HepG2 (cell line): ENCODE measurements at regions not wholly inside any gene's neighbourhood (a gene's known extent, or its start where the extent isn't known, plus 50 kb on each side); places are given as distances from the start of the nearest gene placed in this dataset.

Experiments
- ATAC-seq: fragments of 200-7000 bp; cut with Tn5 transposase; 3 replicates; pipeline ENCODE4 v1.9.1; 2020; ENCODE audit warnings: mild to moderate bottlenecking, moderate library complexity
- BruUV-seq: library from RNA; stranded (reverse); fragments of 400-500 nt; replicated peaks from 2 replicates; lab custom pipeline; 2021; lab: Mats Ljungman, UMichigan
- CTCF ChIA-PET: fragments of 300-600 bp; formaldehyde crosslinking; extraction: SDS; loops from one replicate; lab custom pipeline; 2021; ENCODE audit warnings: low total read pairs, inconsistent platforms, low intra/inter-chr PET ratio; lab: Yijun Ruan, JAX
- POLR2A ChIA-PET: fragments of 350-600 bp; sonication (Branson Sonifier 250); formaldehyde crosslinking; loops from one replicate; lab custom pipeline; 2020; ENCODE audit warnings: antibody characterized with exemption, inconsistent platforms; lab: Yijun Ruan, JAX
- DNase-seq: peaks from one replicate; pipeline ENCODE4 v3.0.0-alpha.2; 2015; ENCODE audit warnings: low spot score
- FAIRE-seq: peaks from 3 replicates; lab custom pipeline; 2011; peaks lifted over from hg19 to GRCh38; lab: Jason Lieb, UNC
- H2AFZ ChIP-seq: one replicate; pipeline ENCODE4 v1.6.1; 2011; ENCODE audit warnings: low read length, inconsistent platforms
- H3K27ac ChIP-seq: fragments of 300-600 bp; 3 replicates; pipeline ENCODE4 v1.8.0; 2011; ENCODE audit warnings: mixed run types, mild to moderate bottlenecking, mixed read lengths, low read length, inconsistent platforms; ENCODE audit not compliant: insufficient read depth; ENCODE audit errors: extremely low read length
- H3K27me3 ChIP-seq, 2 experiments: fragments of 200-600 bp in 1 of 2; 2 replicates in 1 of 2; 3 replicates in 1 of 2; pipeline versions ENCODE4 v1.6.0 to v1.8.0; 2011; ENCODE audit warnings: low read length in 2 of 2, mild to moderate bottlenecking in 2 of 2, moderate library complexity in 2 of 2, inconsistent platforms in 1 of 2; ENCODE audit not compliant: insufficient read depth in 2 of 2, control insufficient read depth in 1 of 2
- H3K36me3 ChIP-seq, 2 experiments: fragments of 200-600 bp in 1 of 2; replicated peaks in 1 of 2; 2 replicates in 1 of 2; 3 replicates in 1 of 2; pipeline versions ENCODE4 v1.5.1 to v1.8.0; 2011; ENCODE audit warnings: low read length in 2 of 2, inconsistent platforms in 1 of 2; ENCODE audit not compliant: insufficient read depth in 2 of 2, control insufficient read depth in 1 of 2
- H3K4me1 ChIP-seq: 2 replicates; pipeline ENCODE4 v1.5.1; 2012; ENCODE audit warnings: low read length, inconsistent platforms; ENCODE audit not compliant: insufficient read depth
- H3K4me2 ChIP-seq: 2 replicates; pipeline ENCODE4 v1.6.0; 2011; ENCODE audit warnings: low read depth, low read length, inconsistent platforms
- H3K4me3 ChIP-seq, 3 experiments: fragments of 200-600 bp in 1 of 3; sonication (generic), shearing (Covaris generic) in 1 of 3; replicated peaks in 1 of 3; 2 replicates each; pipeline ENCODE4 v1.5.1; 2011 to 2016; ENCODE audit warnings: low read length in 3 of 3, inconsistent platforms in 2 of 3, low read depth in 2 of 3, mild to moderate bottlenecking in 2 of 3, control low read depth in 1 of 3, mixed read lengths in 1 of 3; ENCODE audit not compliant: insufficient read depth in 1 of 3
- H3K79me2 ChIP-seq: one replicate; pipeline ENCODE4 v1.6.1; 2011; ENCODE audit warnings: low read length, inconsistent platforms; ENCODE audit not compliant: insufficient read depth
- H3K9ac ChIP-seq: 2 replicates; pipeline ENCODE4 v1.6.0; 2011; ENCODE audit warnings: mild to moderate bottlenecking, low read depth, low read length, inconsistent platforms; ENCODE audit not compliant: insufficient read depth
- H3K9me3 ChIP-seq: 2 replicates; pipeline ENCODE4 v1.5.1; 2012; ENCODE audit warnings: mild to moderate bottlenecking, low read length
- H4K20me1 ChIP-seq: 2 replicates; pipeline ENCODE4 v1.6.0; 2011; ENCODE audit warnings: inconsistent platforms, mild to moderate bottlenecking, low read length, moderate library complexity; ENCODE audit not compliant: insufficient read depth
- ARNT2 ChIP-seq: sonication (generic); formaldehyde crosslinking; IDR thresholded peaks from 2 replicates; pipeline ENCODE4 v1.8.0; 2022; ENCODE audit warnings: mild to moderate bottlenecking, low read depth, missing genetic modification reagents, moderate library complexity
- ATM ChIP-seq: fragments of 450-650 bp; IDR thresholded peaks from 2 replicates; pipeline ENCODE4 v1.7.1; 2017; ENCODE audit warnings: mild to moderate bottlenecking, borderline replicate concordance
- HOXA5 ChIP-seq: sonication (generic); formaldehyde crosslinking; IDR thresholded peaks from 2 replicates; pipeline ENCODE4 v1.4.0; 2020; ENCODE audit warnings: missing genetic modification reagents
- KMT2A ChIP-seq: sonication (generic); formaldehyde crosslinking; IDR thresholded peaks from 2 replicates; pipeline ENCODE4 v1.4.0; 2020; ENCODE audit warnings: missing genetic modification reagents
- MIER2 ChIP-seq: IDR thresholded peaks from 2 replicates; pipeline ENCODE4 v1.6.1; 2016; ENCODE audit warnings: missing biosample characterization, missing genetic modification reagents
- SAFB2 ChIP-seq: sonication (generic); formaldehyde crosslinking; IDR thresholded peaks from 2 replicates; pipeline ENCODE4 v1.5.1; 2020; ENCODE audit warnings: missing genetic modification reagents, low read depth, mild to moderate bottlenecking, borderline replicate concordance
- SMYD3 ChIP-seq: sonication (generic); formaldehyde crosslinking; IDR thresholded peaks from 2 replicates; pipeline ENCODE4 v1.8.1; 2023; ENCODE audit warnings: mild to moderate bottlenecking, missing genetic modification reagents
- TCF12 ChIP-seq, 2 experiments: fragments of 450-650 bp in 1 of 2; sonication (generic) in 1 of 2; formaldehyde crosslinking in 1 of 2; IDR thresholded peaks; 2 replicates each; pipeline versions ENCODE4 v1.6.1 to v1.8.0; 2017 to 2022; ENCODE audit warnings: antibody characterized with exemption in 1 of 2, mild to moderate bottlenecking in 1 of 2, missing genetic modification reagents in 1 of 2, moderate library complexity in 1 of 2
- ZKSCAN1 ChIP-seq: fragments of 150-350 bp; IDR thresholded peaks from 2 replicates; pipeline ENCODE4 v1.6.1; 2014; ENCODE audit warnings: low read length
- ZNF251 ChIP-seq: sonication (generic); formaldehyde crosslinking; IDR thresholded peaks from 2 replicates; pipeline ENCODE4 v1.9.0; 2021; ENCODE audit warnings: mild to moderate bottlenecking, missing genetic modification reagents
- ZNF513 ChIP-seq: sonication (generic); formaldehyde crosslinking; conservative IDR thresholded peaks from 2 replicates; pipeline ENCODE4 v1.5.0; 2020; ENCODE audit warnings: missing genetic modification reagents
- ZNF558 ChIP-seq: sonication (generic); formaldehyde crosslinking; IDR thresholded peaks from 2 replicates; pipeline ENCODE4 v1.9.0; 2022; ENCODE audit warnings: mild to moderate bottlenecking, missing genetic modification reagents, borderline replicate concordance
- ZNF691 ChIP-seq: sonication (generic); formaldehyde crosslinking; IDR thresholded peaks from 2 replicates; pipeline ENCODE4 v1.4.0; 2020; ENCODE audit warnings: missing genetic modification reagents, low read depth, mild to moderate bottlenecking, borderline replicate concordance
- ZNF800 ChIP-seq: sonication (generic); formaldehyde crosslinking; IDR thresholded peaks from 2 replicates; pipeline ENCODE4 v1.4.0; 2020; ENCODE audit warnings: missing genetic modification reagents
- WGBS: methylation state at CpG from one replicate; pipeline ENCODE4 v1.1.6; 2017; ENCODE audit warnings: low lambda C conversion rate; 5-methylcytosine and 5-hydroxymethylcytosine counted together
- in situ Hi-C: cut with HindIII; loops from 2 replicates; pipeline ENCODE4 v1.10.0; 2017; ENCODE audit warnings: low pct_unique_long_range_greater_than_20kb; ENCODE audit not compliant: extremely low pct_ligation_motif_present
- intact Hi-C: fragments of 100-400 bp; cut with micrococcal nuclease; formaldehyde crosslinking; loops from one replicate; pipeline ENCODE4 v1.10.0; 2022; ENCODE audit not compliant: unreplicated experiment
- TF ChIP-seq, protein P1 (sequence below): IDR thresholded peaks from 2 replicates; pipeline ENCODE4 v1.6.1; 2016; ENCODE audit warnings: low read depth, missing genetic modification reagents, missing compliant biosample characterization

- TF ChIP-seq, protein P1, sequence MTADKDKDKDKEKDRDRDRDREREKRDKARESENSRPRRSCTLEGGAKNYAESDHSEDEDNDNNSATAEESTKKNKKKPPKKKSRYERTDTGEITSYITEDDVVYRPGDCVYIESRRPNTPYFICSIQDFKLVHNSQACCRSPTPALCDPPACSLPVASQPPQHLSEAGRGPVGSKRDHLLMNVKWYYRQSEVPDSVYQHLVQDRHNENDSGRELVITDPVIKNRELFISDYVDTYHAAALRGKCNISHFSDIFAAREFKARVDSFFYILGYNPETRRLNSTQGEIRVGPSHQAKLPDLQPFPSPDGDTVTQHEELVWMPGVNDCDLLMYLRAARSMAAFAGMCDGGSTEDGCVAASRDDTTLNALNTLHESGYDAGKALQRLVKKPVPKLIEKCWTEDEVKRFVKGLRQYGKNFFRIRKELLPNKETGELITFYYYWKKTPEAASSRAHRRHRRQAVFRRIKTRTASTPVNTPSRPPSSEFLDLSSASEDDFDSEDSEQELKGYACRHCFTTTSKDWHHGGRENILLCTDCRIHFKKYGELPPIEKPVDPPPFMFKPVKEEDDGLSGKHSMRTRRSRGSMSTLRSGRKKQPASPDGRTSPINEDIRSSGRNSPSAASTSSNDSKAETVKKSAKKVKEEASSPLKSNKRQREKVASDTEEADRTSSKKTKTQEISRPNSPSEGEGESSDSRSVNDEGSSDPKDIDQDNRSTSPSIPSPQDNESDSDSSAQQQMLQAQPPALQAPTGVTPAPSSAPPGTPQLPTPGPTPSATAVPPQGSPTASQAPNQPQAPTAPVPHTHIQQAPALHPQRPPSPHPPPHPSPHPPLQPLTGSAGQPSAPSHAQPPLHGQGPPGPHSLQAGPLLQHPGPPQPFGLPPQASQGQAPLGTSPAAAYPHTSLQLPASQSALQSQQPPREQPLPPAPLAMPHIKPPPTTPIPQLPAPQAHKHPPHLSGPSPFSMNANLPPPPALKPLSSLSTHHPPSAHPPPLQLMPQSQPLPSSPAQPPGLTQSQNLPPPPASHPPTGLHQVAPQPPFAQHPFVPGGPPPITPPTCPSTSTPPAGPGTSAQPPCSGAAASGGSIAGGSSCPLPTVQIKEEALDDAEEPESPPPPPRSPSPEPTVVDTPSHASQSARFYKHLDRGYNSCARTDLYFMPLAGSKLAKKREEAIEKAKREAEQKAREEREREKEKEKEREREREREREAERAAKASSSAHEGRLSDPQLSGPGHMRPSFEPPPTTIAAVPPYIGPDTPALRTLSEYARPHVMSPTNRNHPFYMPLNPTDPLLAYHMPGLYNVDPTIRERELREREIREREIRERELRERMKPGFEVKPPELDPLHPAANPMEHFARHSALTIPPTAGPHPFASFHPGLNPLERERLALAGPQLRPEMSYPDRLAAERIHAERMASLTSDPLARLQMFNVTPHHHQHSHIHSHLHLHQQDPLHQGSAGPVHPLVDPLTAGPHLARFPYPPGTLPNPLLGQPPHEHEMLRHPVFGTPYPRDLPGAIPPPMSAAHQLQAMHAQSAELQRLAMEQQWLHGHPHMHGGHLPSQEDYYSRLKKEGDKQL = no peak
- no peak for TF ChIP-seq SAFB2 (CRISPR knock-in tag)
- TF ChIP-seq ZKSCAN1 = no peak
- no peak for TF ChIP-seq MIER2 (CRISPR knock-in tag)
- TF ChIP-seq ATM = no peak
- no peak for TF ChIP-seq ZNF558 (CRISPR knock-in tag)
- no peak for TF ChIP-seq KMT2A (CRISPR knock-in tag)
- no peak for TF ChIP-seq SMYD3 (CRISPR knock-in tag)
Observed at GRCh38 chr5:72687288-72687687, 129.2 kb upstream of the TNPO1 start (continued).

DNA sequence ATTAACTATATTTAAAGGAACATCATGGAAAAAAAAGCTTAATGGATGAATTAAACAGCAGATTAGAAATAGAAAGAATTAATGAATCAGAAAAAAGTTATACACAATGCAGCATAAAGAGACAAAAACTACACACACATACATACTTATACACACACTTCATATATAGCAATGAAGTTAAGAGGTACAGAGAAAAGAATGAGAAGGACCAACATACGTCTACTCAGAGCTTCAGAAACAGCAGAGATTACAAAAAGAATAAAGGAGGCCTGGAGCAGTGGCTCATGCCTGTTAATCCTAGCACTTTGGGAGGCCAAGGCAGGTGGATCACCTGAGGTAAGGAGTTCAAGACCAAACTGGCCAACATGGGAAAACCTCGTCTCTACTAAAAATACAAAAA, 133.9 kb upstream of the TNPO1 start:
- WGBS = 2% methylated on average over 2 of the region's 2 CpGs
- BruUV-seq = no TSS peak
- TF ChIP-seq ZNF251 (CRISPR knock-in tag) = no peak
- no peak for TF ChIP-seq HOXA5 (CRISPR knock-in tag)
- TF ChIP-seq ZNF800 (CRISPR knock-in tag) = no peak
- TF ChIP-seq ARNT2 (CRISPR knock-in tag) = no peak
- TF ChIP-seq ZNF513 (CRISPR knock-in tag) = no peak
- TF ChIP-seq TCF12 (IDR thresholded peaks at IDR 0.05) = no peak
- TF ChIP-seq TCF12 (CRISPR knock-in tag; IDR thresholded peaks at IDR 0.05) = no peak
- no peak for TF ChIP-seq ZNF691 (CRISPR knock-in tag)

More for the DNA sequence above, 133.9 kb upstream of the TNPO1 start:
- Histone ChIP-seq H2AFZ (no peak overlapping the region), H3K9me3 (0 out of 2 replicates have a peak, but pooled peaks cover 4% of the 10 kb centered on the region), H3K4me1 (no peaks in the 10 kb centered on the region), H3K27ac (no peak overlapping the region), H3K9ac (no peak overlapping the region), H3K4me2 (no peak overlapping the region), H3K27me3 (peaks cover 0 to 3% of the 10 kb centered on the region in 2 experiments; a peak in 2 of 5 replicates), H3K4me3 (no peak overlapping the region), H3K36me3 (no peaks in the 10 kb centered on the region), H3K79me2 (no peaks in the 10 kb centered on the region), H4K20me1 (no peaks in the 10 kb centered on the region)
- CTCF ChIA-PET = no interaction called here
- DNase-seq = no peak
- in situ Hi-C loops (no loop called here), intact Hi-C loops (no loop called here)
- POLR2A ChIA-PET = no interaction called here
- no peak for ATAC-seq
- no peak for FAIRE-seq
